ENCODE measurements at regions not wholly inside any gene's neighbourhood (a gene's known extent, or its start where the extent isn't known, plus 50 kb on each side); places are given as distances from the start of the nearest gene placed in this dataset.
"Not testable (repeated sequence)": the region's sequence is repeated elsewhere in the genome, so short reads cannot be mapped to it uniquely, and the experiment has no call there.

DNA sequence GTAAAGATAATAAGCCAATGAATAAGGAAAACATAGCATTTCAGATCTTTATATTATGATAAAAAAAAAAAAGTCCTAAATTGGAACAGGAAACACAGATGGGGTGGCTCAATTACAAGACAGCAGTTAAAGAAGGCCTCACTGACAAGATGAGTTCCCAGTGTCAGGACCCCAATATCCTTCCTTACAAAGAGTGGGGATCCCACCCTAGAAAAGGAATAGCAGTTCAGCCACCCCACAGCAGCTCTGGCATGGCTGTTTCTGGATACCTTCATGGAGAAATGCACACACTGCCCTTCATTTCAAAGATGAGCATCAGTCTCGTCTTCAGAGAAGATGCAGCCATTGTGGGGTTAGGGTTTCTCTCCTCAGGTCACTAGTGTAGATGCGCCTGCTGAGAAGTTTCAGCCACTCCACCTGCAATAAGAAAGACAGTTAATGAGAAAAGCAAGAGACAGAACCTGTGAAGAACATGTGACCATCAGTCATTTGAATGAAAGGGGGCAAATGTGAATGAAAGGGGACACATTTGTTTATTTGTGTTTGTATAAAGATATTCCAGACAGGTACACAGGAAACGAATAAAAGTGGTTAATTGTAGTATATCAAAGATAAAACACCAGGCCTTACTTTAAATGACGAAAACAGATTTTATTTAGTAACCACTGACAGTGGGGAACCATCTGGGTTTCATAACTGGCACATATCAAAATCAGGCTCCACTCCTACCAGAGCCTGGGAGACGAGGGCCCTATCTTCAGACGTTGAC is 121.3 kb upstream of the PRSS16 start:
- DNase-seq = no peak
- in situ Hi-C loops (cut with HindIII; ENCODE audit: low pct_ligation_motif_present, low pct_unique_long_range_greater_than_20kb, low sequenced_read_pairs) = no loop called here

DNA sequence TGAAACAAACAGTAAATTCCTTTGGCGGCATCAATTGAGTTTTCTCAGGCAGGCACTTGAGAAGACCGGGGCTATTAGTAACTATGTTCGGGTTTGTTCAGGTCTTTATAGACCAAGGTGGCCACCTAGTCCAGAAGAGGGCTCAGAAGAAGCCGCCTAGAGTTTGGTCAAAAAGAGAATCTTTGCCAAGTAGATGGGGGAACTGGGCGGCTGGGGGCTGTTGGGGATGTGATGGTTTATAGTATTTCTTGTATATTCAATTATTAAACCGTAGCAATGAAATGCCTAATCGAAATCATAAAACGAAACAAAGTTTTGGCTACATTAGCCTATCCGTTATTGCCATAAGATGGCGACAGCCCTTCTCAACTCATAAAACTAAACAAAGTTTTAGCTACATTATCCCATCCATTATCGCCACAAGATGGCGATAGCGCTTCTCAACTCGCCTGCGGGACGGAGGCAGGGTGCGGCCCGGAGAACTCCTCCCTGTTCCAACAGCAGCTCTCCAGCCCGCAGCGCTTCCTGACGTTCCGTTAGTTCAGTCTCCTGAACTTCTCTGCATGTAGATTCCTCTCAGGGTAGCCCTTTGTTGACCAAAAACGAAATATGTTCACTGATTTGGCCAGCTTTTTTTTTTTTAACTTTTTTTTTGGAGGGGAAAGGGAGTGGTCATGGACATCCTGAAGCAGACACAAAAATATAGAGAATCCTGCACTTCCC is 120.5 kb upstream of the PRSS16 start:
- in situ Hi-C loops (cut with HindIII; ENCODE audit: low pct_ligation_motif_present, low pct_unique_long_range_greater_than_20kb, low sequenced_read_pairs) = no loop called here
- DNase-seq = peak; percentile 90

DNA sequence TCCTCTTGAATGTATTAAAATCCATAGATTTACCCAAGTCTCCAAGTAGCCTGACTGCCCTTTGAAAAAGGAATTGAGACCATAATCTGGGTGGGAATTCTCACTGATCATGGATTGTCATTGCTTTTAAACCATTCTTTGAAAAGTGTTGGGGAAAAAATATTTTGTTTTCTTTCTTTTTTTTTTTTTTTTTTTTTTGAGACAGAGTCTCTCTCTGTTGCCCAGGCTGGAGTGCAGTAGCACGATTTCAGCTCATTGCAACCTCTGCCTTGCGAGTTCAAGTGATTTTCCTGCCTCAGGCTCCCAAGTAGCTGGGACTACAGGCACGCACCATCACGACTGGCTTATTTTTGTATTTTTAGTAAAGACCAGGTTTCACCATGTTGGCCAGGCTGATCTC is 119.6 kb upstream of the PRSS16 start:
- DNase-seq; in situ Hi-C loops (cut with HindIII; ENCODE audit: low pct_ligation_motif_present, low pct_unique_long_range_greater_than_20kb, low sequenced_read_pairs): not testable (repeated sequence)

DNA sequence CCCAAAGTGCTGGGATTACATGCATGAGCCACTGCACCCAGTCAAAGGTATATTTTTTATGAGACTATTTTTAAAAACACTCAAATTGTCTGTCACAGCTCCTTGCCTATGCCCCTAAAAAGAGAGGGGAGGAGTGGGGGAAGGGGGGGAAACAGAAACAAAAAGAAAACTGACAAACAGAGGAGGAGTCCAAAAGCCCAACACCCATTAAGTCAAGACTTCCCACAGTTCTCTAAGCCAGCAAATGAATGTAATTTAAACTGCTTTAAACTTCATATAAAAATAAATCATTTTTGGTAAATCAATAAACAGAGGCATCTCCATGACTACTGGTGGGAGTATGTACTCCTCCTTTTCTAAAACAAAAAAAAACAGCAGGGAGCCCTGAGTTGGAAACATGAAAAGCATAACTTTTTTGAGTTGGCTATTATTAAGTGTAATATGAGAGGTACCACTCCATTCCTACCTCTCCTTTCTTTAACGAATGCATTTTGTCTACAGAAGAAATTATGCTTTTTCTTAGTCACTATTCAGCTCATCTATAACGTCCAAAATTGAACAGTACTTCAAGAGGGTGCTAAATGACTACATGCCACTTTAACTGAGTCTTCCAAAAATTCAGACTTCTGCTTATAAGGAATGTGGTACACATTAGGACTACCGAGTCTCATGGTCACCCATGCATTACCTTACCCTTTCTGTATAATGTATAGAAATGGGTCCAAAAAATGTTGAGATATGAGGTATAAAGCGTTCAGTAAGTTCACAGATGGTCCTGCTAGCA is 119.0 kb upstream of the PRSS16 start:
- in situ Hi-C loops (cut with HindIII; ENCODE audit: low pct_ligation_motif_present, low pct_unique_long_range_greater_than_20kb, low sequenced_read_pairs) = no loop called here
- DNase-seq = no peak

DNA sequence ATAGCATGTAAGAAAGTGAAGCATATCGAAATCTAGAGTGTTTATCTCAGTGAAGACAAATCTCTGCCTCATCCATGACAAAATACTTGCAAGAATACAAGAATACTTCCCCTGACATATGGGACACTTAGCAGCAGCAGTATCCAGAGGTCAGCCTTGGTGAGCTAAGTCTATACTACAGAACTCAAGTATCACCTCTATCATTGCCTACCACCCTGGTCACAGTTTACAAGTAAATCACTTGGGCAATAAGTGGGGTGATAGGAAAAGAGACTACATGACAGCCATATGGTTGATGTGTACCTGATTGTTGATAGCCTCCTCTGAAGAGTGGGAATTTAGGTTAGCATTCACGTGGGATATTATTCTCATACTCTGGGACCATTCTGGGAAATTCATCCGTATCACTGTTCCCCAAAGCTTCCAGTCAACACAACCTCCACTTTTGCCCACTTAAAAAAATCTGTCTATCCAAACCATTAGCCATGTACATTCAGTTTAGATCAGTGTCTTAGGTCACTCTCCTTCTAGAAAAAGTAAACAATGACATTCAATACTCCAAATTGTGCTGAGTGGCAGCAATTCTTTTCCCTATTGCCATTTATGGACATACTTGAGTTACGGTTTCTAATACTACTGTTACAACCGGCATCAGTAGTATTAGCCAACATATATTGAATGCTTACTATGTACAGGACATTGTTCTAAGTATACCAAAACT is 118.2 kb upstream of the PRSS16 start:
- no peak for DNase-seq
- in situ Hi-C loops (cut with HindIII; ENCODE audit: low pct_ligation_motif_present, low pct_unique_long_range_greater_than_20kb, low sequenced_read_pairs) = no loop called here

DNA sequence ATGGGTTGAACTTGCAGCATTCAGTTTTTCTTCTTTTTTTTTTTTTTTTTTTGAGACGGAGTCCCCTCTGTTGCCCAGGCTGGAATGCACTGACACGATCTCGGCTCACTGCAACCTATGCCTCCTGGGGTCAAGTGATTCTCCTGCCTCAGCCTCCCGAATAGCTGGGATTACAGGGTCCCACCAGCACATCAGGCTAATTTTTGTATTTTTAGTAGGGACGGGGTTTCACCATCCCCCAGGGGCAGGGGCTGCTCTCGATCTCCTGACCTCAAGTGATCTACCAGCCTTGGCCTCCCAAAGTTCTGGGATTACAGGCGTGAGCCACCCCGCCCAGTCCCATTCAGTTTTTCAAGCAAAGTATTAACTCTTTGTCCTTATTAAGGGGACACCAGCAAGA is 117.6 kb upstream of the PRSS16 start:
- no peak for DNase-seq
- in situ Hi-C loops (cut with HindIII; ENCODE audit: low pct_ligation_motif_present, low pct_unique_long_range_greater_than_20kb, low sequenced_read_pairs) = no loop called here

DNA sequence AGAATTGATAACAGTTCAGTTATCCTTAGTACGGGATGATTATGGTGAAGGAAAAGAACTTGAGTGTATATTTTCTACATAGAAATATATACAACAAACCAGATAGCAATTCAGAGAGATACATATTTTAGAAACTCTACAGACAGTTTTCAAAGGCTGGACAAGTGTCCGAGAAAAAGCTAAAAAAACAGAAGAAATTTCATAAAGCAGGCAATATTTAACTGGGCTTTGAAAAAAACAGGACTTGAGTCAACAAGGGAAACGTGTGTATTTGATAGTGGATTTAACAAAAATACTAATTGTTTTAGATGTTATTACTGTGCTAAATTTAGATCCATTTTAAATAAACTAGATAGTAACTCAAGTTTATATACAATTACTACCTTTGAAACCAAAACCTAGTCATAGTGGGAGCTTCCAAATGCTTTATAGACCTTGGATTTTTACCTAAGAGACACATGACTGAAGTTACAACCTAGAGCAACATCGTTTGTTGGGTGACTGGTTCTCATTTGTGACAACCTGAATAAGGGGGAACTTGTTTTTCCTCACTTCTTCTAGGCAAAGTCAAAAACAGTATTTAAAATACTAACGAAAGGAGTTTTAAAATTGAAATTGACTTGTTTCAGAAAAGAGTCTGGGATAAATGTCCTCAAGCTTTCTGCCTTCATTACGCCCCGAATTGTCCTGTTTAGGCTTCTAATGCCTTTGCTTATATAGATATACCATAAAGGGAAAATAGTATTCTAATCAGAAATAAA is 116.7 kb upstream of the PRSS16 start:
- peak; percentile 16 for DNase-seq
- in situ Hi-C loops (cut with HindIII; ENCODE audit: low pct_ligation_motif_present, low pct_unique_long_range_greater_than_20kb, low sequenced_read_pairs) = no loop called here

- in situ Hi-C loops (cut with HindIII; ENCODE audit: low pct_ligation_motif_present, low pct_unique_long_range_greater_than_20kb, low sequenced_read_pairs) = not testable (repeated sequence)
- DNase-seq = peak; percentile 32
Measured at GRCh38 chr6:27132282-27132531, 115.3 kb upstream of the PRSS16 start.

- in situ Hi-C loops (cut with HindIII; ENCODE audit: low pct_ligation_motif_present, low pct_unique_long_range_greater_than_20kb, low sequenced_read_pairs) = no loop called here
- peak; percentile 98 for DNase-seq
Measured at GRCh38 chr6:27132532-27133280, 114.8 kb upstream of the PRSS16 start.

DNA sequence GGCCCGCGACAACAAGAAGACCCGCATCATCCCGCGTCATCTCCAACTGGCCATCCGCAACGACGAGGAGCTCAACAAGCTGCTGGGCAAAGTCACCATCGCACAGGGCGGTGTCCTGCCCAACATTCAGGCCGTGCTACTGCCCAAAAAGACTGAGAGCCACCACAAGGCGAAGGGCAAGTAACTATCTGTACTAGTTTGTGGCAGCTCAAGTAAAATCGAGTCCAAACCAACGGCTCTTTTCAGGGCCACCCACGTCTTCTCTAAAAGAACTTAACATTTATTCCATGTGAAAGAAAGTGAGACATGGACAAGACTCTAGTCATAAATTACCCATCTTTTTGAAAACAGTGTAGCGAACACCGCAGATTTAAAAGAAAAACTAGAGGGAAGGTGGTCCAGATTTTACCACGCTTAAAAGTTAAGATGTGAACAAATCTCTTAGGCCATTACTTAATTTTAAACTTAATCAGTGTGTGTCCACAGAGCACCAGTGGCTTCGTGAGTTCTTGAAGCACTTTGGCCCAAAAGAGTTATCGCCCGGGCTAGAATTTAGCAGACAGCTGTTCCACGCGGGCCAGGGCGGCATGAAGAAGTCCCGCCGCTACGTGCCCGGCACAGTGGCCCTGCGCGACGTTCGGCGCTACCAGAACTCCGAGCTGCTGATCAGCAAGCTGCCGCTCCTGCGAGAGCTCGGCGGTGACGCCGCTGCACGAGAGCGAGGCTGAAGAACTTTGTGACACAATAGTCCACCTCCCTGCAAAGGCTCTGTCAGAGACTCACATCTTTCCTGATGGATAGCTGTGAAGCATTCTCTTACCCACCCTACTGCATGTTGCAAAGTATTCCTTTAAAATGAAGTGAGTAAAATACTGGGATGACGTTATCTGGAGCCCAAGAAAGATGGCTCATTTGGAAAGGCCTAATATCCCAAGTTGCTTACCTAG is 113.9 kb upstream of the PRSS16 start:
- DNase-seq = peak; percentile 5
- in situ Hi-C loops (cut with HindIII; ENCODE audit: low pct_ligation_motif_present, low pct_unique_long_range_greater_than_20kb, low sequenced_read_pairs) = no loop called here

DNA sequence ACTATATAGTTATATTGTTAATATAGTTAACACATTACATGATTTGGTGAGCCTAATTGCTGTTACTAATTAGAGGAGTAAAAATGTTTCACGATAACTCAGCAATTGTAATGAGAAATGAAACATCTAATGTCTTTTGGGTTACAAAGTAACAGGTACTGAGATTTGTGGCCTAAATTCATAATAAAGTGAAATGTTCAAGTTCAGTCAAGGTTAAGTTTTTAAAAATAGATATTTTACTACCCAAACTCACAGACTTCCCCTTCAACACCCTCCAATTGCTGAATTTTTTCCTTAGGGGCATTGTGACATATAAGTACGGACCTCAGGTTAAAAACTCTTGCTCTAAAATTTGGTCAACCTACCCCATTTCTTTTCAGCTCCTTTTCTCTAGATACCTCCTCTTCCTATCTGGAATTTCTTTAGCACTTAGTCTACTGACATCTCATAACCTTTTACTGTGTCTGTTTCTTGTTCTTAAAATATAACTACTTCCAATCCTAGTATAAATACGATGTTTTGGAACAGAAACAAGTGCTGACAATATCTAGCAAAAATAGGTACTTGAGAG is 112.3 kb upstream of the PRSS16 start:
- no peak for DNase-seq
- in situ Hi-C loops (cut with HindIII; ENCODE audit: low pct_ligation_motif_present, low pct_unique_long_range_greater_than_20kb, low sequenced_read_pairs) = no loop called here

GRCh38 chr6:27136077-27136644 is 111.3 kb upstream of the PRSS16 start:
- in situ Hi-C loops (cut with HindIII; ENCODE audit: low pct_ligation_motif_present, low pct_unique_long_range_greater_than_20kb, low sequenced_read_pairs) = no loop called here
- DNase-seq = no peak

GRCh38 chr6:27136978-27137814 is 110.3 kb upstream of the PRSS16 start:
- no peak for DNase-seq
- in situ Hi-C loops (cut with HindIII; ENCODE audit: low pct_ligation_motif_present, low pct_unique_long_range_greater_than_20kb, low sequenced_read_pairs) = no loop called here

GRCh38 chr6:27138406-27138805 is 109.1 kb upstream of the PRSS16 start:
- in situ Hi-C loops (cut with HindIII; ENCODE audit: low pct_ligation_motif_present, low pct_unique_long_range_greater_than_20kb, low sequenced_read_pairs) = no loop called here
- no peak for DNase-seq
